GM03348 (cell line): ENCODE measurements at regions not wholly inside any gene's neighbourhood (a gene's known extent, or its start where the extent isn't known, plus 50 kb on each side); places are given as distances from the start of the nearest gene placed in this dataset.

Experiments used
- DNase-seq: peaks from one replicate; pipeline ENCODE4 v3.0.0; 2012; ENCODE audit warnings: low spot score

GRCh38 chr14:47843236-47843635 lies 167.8 kb upstream of the MDGA2 start:
- no peak for DNase-seq

GRCh38 chr14:47833011-47833410 lies 157.6 kb upstream of the MDGA2 start:
- no peak for DNase-seq

- DNase-seq, result no peak
Measured at GRCh38 chr14:47826809-47827208, 151.4 kb upstream of the MDGA2 start.

- DNase-seq, result no peak
Measured at GRCh38 chr14:47822326-47822725, 146.9 kb upstream of the MDGA2 start.

GRCh38 chr14:47821135-47821534 lies 145.7 kb upstream of the MDGA2 start:
- no peak for DNase-seq

GRCh38 chr14:47790477-47790876 lies 115.1 kb upstream of the MDGA2 start:
- no peak for DNase-seq

GRCh38 chr14:47785058-47785457 lies 109.7 kb upstream of the MDGA2 start:
- no peak for DNase-seq

- no peak for DNase-seq
Measured at GRCh38 chr14:47778631-47779030, 103.2 kb upstream of the MDGA2 start.

- no peak for DNase-seq
Measured at GRCh38 chr14:47772652-47773051, 97.2 kb upstream of the MDGA2 start.

- DNase-seq, result no peak
Measured at GRCh38 chr14:47763188-47763854, 87.9 kb upstream of the MDGA2 start.

- DNase-seq, result no peak
Measured at GRCh38 chr14:47746986-47747385, 71.6 kb upstream of the MDGA2 start.

- DNase-seq, result no peak
Measured at GRCh38 chr14:47744155-47744554, 68.8 kb upstream of the MDGA2 start.

- no peak for DNase-seq
Measured at GRCh38 chr14:47739541-47739940, 64.1 kb upstream of the MDGA2 start.

- DNase-seq, result no peak
Measured at GRCh38 chr14:47730296-47730695, 54.9 kb upstream of the MDGA2 start.
